Fibroblast of the aortic adventitia (primary cell): ENCODE measurements at regions not wholly inside any gene's neighbourhood (a gene's known extent, or its start where the extent isn't known, plus 50 kb on each side); places are given as distances from the start of the nearest gene placed in this dataset.
"Not testable (repeated sequence)": the region's sequence is repeated elsewhere in the genome, so short reads cannot be mapped to it uniquely, and the experiment has no call there.

Experiments used
- DNase-seq: peaks from one replicate; pipeline ENCODE4 v3.0.0-alpha.2; 2010; ENCODE audit warnings: low read depth
- H3K4me3 ChIP-seq: 2 replicates; pipeline ENCODE4 v1.5.1; 2011; ENCODE audit warnings: low read depth, mild to moderate bottlenecking, control low read depth, low read length, moderate library complexity
- TF ChIP-seq, protein P1 (sequence below): IDR thresholded peaks from 2 replicates; pipeline ENCODE4 v1.5.1; 2011; ENCODE audit warnings: mild to moderate bottlenecking, low read length, control low read depth, inconsistent platforms; ENCODE audit not compliant: insufficient read depth

DNA sequence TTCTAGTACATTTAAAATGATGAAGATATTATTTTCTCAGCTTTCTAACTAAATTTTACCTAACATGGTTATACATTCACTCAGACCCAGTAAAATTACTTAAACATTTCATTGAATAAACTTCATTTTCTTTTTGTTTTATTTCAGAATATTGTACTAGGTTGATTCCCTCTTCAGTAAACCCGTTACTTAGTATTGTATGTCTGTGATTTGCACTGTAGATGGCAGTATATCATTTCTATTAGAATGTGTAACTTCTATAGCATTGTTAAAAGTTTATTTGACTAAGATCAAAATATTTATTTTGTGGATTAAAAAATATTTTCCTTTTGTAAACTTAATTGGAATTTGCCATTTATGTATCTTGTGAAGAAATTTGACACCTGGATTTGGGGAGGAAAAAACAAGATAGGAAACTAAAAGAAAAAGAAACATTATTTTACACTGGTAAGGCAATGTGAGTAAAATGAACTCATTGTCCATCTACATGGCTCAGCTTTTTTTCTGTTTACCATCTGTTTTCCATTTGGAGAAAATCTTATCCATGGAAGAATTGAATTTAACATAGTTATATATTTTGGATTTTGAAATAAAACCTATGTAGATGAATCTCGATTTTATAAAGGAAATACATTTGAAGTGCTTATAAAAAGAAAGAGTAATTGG, 145.6 kb upstream of the METTL14 start:
- TF ChIP-seq, protein P1, sequence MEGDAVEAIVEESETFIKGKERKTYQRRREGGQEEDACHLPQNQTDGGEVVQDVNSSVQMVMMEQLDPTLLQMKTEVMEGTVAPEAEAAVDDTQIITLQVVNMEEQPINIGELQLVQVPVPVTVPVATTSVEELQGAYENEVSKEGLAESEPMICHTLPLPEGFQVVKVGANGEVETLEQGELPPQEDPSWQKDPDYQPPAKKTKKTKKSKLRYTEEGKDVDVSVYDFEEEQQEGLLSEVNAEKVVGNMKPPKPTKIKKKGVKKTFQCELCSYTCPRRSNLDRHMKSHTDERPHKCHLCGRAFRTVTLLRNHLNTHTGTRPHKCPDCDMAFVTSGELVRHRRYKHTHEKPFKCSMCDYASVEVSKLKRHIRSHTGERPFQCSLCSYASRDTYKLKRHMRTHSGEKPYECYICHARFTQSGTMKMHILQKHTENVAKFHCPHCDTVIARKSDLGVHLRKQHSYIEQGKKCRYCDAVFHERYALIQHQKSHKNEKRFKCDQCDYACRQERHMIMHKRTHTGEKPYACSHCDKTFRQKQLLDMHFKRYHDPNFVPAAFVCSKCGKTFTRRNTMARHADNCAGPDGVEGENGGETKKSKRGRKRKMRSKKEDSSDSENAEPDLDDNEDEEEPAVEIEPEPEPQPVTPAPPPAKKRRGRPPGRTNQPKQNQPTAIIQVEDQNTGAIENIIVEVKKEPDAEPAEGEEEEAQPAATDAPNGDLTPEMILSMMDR: peak; percentile 31
- not testable (repeated sequence) for H3K4me3 ChIP-seq
- DNase-seq: peak; percentile 64

DNA sequence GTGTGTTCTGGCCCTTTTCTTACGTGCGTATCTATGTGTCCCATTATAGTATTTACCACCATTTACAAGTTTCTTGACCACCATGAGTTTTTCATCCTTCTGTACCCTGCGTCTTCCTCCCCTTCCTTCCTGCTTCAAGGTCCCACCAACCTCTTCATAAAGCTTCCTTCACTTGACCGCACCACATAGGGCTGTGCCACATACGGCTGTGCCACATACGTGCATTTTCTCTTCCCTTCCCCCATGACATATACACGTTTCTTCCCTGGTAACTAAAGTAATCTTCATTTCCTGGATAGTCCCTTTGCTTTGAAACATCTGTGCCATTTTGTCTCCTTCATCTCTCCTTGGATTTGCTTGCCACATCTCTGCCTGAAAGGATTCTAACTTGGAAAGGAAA, 128.6 kb upstream of the METTL14 start:
- H3K4me3 ChIP-seq, DNase-seq: not testable (repeated sequence)

DNA sequence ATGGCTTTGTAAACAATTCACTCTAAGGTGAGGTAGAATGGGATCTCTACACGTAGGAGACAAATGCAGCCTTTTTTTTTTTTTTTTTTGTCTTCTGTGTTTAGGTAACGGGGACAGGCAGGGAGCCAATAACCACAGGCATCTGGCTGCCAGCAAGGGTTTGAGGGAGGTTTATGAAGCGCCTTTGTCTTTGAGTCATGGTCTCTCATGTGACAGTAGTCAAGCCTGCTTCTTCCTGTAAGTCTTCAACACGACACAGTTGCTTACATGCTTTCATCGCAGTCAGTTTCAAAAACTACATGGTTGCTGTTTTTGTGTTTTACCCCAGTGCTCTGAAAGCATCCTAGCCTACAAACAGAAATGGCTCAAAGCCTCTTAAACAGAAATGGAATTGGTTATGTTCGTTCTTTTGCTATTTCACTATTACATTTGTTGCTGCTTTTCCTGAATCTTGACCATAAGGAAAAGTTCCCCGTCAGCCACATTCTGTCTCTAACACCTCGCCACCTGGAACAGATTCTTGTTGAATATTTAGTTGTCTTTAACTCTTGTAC, 127.8 kb upstream of the METTL14 start:
- H3K4me3 ChIP-seq: no peak overlapping the region
- peak; percentile 40 for DNase-seq
- TF ChIP-seq, protein P1: no peak

DNA sequence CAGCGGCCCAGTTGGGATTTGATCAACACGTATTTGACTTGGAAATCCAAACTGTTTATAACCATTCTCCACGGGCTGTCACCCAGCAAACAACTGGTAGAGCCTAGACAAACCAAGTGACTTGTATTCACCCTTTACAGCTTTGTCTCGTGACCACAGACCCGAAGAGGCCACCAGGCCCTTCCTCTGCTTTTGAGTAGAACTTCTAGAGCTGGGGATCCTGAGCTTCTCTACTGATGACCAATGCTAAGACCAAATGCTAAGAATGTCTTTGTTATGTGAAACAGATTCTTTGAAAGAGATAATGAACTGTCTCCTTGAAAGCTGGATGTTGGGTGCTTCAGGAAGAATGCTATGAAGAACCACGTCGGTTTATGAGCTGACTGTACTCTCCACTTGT, 127.0 kb upstream of the METTL14 start:
- not testable (repeated sequence) for DNase-seq, H3K4me3 ChIP-seq

DNA sequence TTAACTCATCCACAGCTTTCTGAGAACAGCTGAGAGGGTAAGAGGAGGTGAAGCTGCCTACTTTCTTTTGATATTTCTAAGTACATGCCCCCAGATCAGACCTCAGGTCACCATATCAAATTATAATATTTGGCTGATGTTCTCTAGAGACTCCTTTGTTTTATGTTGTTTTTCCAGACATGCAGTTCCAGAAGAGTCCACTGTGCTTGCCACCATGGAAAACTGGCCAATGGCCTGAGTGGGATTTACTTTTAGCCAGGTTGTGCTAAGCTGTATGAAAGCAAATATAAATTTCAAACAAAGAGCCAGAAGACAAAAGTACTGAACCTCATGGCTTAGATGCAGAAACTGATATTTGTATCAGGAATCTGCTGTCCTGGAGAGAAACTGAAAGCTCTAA, 123.6 kb upstream of the METTL14 start:
- DNase-seq: not testable (repeated sequence)

DNA sequence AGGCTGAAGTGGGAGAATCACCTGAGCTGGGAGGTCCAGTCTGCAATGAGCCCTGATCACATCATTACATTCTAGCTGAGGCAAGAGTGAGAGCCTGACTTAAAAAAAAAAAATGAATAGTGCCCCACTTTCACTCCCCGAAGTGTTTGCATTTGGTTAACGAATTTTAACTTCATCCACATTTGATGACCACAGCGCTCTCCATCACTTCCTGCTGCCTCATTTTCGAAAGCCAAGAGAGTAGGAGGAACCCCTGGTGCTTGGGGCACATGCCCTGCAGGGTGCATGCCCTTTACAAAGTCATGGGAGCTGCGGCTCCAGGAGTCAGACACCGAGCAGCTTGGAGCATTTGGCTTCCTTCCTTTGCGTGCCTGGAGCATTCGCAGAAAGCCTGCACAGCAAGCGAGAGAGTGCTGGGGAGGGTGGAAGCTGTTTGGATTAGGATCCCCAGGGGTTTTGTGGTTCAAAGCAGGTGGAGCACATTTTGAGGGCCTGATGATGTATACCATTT, 119.1 kb upstream of the METTL14 start:
- not testable (repeated sequence) for H3K4me3 ChIP-seq
- peak; percentile 89 for DNase-seq

More for the DNA sequence above, 123.6 kb upstream of the METTL14 start:
- not testable (repeated sequence) for H3K4me3 ChIP-seq

DNA sequence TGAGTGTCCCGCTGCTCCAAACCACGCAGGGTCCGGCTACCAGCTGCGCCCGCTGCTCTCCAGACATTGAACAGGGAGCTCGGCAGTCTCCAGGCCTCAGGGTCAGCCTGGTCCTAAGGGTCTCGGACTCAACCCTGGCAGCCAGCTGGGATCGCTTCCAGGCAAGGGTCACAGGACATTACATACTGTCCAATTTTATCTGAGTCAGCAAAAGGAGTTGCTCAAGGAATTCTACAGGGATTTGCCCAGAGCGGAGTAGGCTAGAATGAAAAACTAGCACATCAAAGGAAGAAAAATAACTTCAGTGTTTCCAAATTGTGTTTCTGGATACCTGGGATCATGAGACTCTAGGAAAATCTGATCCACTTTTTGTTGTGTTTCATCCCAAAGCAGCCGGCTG, 112.2 kb upstream of the METTL14 start:
- H3K4me3 ChIP-seq, DNase-seq: not testable (repeated sequence)

DNA sequence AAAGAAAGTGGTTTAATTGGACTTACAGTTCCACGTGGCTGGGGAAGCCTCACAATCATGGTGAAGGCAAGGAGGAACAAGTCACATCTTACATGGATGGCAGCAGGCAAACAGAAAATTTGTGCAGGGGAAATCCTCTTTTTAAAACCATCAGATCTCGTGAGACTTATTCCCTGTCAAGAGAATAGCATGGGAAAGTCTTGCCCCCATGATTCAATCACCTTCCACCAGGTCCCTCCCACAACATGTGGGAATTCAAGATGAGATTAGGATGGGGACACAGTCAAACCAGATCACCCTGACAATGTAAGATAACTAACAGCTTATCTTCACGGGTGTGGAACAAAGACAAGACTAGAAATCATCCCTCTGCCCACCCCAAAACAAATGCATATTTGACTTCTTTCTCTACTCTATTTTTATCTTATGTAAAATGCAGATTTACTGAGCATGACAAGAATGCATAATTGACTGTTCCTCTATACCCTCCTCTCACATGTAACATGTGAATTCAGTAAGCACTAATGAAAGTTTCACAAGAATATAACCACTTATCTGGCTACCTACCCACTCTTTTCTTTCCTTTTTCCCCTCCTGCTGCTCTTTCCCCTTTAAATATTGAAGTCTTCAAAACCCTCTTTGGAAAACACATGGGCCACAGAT, 110.8 kb upstream of the METTL14 start:
- H3K4me3 ChIP-seq, DNase-seq: not testable (repeated sequence)

DNA sequence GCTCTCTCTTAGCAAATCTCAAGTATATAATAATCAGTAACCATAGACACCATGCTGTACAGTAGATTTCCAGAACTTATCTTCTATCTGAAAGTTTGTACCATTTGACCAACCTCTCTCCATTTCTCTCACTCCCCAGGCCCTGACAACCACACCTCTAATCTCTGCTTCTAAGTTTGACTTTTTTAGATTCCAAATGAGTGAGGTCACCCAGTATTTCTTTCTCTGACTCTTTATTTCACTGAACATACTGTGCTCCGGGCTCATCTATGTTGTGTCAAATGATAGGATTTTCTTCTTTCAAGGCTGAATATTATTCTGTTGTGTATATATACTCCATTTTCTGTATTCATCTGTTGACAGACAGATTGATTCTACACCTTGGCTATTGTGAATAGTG, 110.1 kb upstream of the METTL14 start:
- H3K4me3 ChIP-seq: not testable (repeated sequence)
- peak; percentile 27 for DNase-seq

DNA sequence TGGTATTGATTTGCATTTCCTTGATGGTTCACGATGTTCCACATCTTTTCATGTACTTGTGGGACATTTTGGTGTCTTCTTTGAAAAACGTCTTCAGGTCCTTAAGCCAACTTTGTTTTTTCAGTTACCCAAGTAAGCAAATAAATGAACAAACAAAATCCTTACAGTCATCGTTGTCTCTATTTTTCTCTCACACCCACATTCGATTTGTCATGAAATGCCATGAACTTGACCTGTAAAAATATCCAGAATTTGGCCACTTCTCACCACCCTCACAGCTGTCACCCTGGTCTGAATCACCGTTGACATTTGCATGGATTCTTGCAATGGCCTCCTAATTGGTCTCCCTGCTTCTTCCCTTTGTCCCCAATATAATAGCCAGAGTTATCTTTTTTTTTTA, 109.5 kb upstream of the METTL14 start:
- DNase-seq, H3K4me3 ChIP-seq: not testable (repeated sequence)

DNA sequence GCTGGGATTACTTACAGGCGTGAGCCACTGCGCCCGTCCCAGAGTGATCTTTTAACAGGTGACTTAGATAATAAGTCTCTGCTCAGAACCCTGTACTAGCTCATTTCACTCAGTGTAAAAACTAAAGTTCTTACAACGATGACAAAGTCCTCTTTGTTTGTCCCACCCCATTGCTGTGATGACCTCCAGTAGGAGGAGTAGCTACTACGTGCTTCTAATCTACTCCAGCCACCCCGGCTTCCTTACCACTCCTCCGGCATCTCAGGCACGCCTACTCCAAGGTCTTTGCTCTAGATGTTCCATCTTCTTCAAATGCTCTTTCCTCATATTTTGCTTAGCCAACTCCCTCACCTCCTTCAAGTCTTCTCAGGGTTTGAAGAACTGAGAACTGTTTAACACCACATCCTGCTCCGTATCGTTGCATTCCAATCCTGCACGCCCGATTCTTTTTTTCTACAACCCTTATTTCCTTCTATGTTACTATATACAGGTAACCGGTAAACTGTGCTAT, 108.4 kb upstream of the METTL14 start:
- H3K4me3 ChIP-seq: not testable (repeated sequence)

DNA sequence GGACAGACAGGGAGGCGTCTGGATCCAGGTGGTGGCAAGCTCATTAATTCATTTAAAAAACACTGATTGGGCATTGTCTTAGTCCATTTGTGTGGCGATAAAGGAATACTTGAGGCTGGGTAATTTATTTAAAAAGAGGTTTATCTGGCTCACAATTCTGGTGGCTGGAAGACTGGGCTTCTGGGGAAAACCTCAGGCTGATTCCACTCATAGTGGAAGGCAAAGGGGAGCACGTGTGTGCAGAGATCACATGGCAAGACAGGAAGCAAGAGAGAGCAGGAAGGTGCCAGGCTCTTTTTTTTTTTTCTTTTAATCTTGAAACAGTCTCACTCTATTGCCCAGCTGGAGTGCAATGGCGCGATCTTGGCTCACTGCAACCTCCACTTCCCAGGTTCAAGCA, 100.2 kb upstream of the METTL14 start:
- DNase-seq: no peak
- TF ChIP-seq, protein P1: no peak
- no peak overlapping the region for H3K4me3 ChIP-seq

More for the DNA sequence above, 108.4 kb upstream of the METTL14 start:
- DNase-seq: not testable (repeated sequence)
